H9 (cell line): ENCODE measurements at regions not wholly inside any gene's neighbourhood (a gene's known extent, or its start where the extent isn't known, plus 50 kb on each side); places are given as distances from the start of the nearest gene placed in this dataset.

Source experiments
- DNase-seq: peaks from one replicate; pipeline ENCODE4 v3.0.0-alpha.2; 2017
- H2AFZ ChIP-seq: one replicate; pipeline ENCODE4 v1.6.1; 2013; ENCODE audit warnings: mild to moderate bottlenecking, low read length, control low read depth, moderate library complexity
- H2AK5ac ChIP-seq: 2 replicates; pipeline ENCODE4 v1.6.1; 2013; ENCODE audit warnings: low read length, control low read depth, mixed read lengths; ENCODE audit not compliant: insufficient read length
- H2BK120ac ChIP-seq: one replicate; pipeline ENCODE4 v1.6.1; 2013; ENCODE audit warnings: low read depth, mild to moderate bottlenecking, low read length, control low read depth, inconsistent platforms; ENCODE audit not compliant: poor library complexity, severe bottlenecking
- H2BK12ac ChIP-seq: 2 replicates; pipeline ENCODE4 v1.6.1; 2013; ENCODE audit warnings: low read length, control low read depth, mixed read lengths, low read depth; ENCODE audit not compliant: insufficient read length
- H2BK15ac ChIP-seq: 2 replicates; pipeline ENCODE4 v1.6.1; 2013; ENCODE audit warnings: low read depth, low read length, control low read depth
- H2BK20ac ChIP-seq: one replicate; pipeline ENCODE4 v1.6.1; 2013; ENCODE audit warnings: low read depth, mild to moderate bottlenecking, low read length, control low read depth, inconsistent platforms; ENCODE audit not compliant: poor library complexity, severe bottlenecking
- H2BK5ac ChIP-seq: 2 replicates; pipeline ENCODE4 v1.6.1; 2013; ENCODE audit warnings: low read length, control low read depth, mixed read lengths; ENCODE audit not compliant: insufficient read length
- H3K14ac ChIP-seq: 2 replicates; pipeline ENCODE4 v1.6.1; 2013; ENCODE audit warnings: low read length, control low read depth; ENCODE audit not compliant: insufficient read depth
- H3K18ac ChIP-seq: 2 replicates; pipeline ENCODE4 v1.6.1; 2013; ENCODE audit warnings: low read depth, mild to moderate bottlenecking, mixed read lengths, low read length, control low read depth; ENCODE audit not compliant: insufficient read length
- H3K23ac ChIP-seq: 2 replicates; pipeline ENCODE4 v1.6.1; 2013; ENCODE audit warnings: low read length, control low read depth, mixed read lengths, low read depth; ENCODE audit not compliant: insufficient read length
- H3K23me2 ChIP-seq: 2 replicates; pipeline ENCODE4 v1.6.1; 2013; ENCODE audit warnings: low read depth, mild to moderate bottlenecking, mixed read lengths, low read length, control low read depth; ENCODE audit not compliant: insufficient read length, poor library complexity, severe bottlenecking
- H3K27ac ChIP-seq: 2 replicates; pipeline ENCODE4 v1.5.1; 2013; ENCODE audit warnings: low read length, control low read depth, mixed read lengths, low read depth; ENCODE audit not compliant: insufficient read length
- H3K27me3 ChIP-seq: 2 replicates; pipeline ENCODE4 v1.6.1; 2013; ENCODE audit warnings: low read length, control low read depth, inconsistent platforms; ENCODE audit not compliant: insufficient read depth
- H3K4ac ChIP-seq: 2 replicates; pipeline ENCODE4 v1.6.1; 2013; ENCODE audit warnings: low read depth, mild to moderate bottlenecking, control low read depth, inconsistent platforms, low read length, moderate library complexity
- H3K4me1 ChIP-seq: 2 replicates; pipeline ENCODE4 v1.6.1; 2013; ENCODE audit warnings: low read length, control low read depth, inconsistent platforms; ENCODE audit not compliant: insufficient read depth
- H3K4me2 ChIP-seq: 2 replicates; pipeline ENCODE4 v1.6.1; 2013; ENCODE audit warnings: low read length, control low read depth, mixed read lengths; ENCODE audit not compliant: insufficient read length, insufficient read depth
- H3K56ac ChIP-seq: 2 replicates; pipeline ENCODE4 v1.6.1; 2013; ENCODE audit warnings: low read depth, mild to moderate bottlenecking, mixed read lengths, low read length, control low read depth; ENCODE audit not compliant: insufficient read length
- H3K79me1 ChIP-seq: 2 replicates; pipeline ENCODE4 v1.6.1; 2013; ENCODE audit warnings: low read depth, mild to moderate bottlenecking, moderate library complexity, low read length, control low read depth, inconsistent platforms; ENCODE audit not compliant: insufficient read depth, poor library complexity, severe bottlenecking
- H3K79me2 ChIP-seq: 2 replicates; pipeline ENCODE4 v1.6.1; 2013; ENCODE audit warnings: low read length, control low read depth, inconsistent platforms; ENCODE audit not compliant: insufficient read depth
- H3K9ac ChIP-seq: 2 replicates; pipeline ENCODE4 v1.6.1; 2013; ENCODE audit warnings: low read length, control low read depth, mixed read lengths; ENCODE audit not compliant: insufficient read length; ENCODE audit errors: extremely low read depth
- H3K9me3 ChIP-seq: one replicate; pipeline ENCODE4 v1.6.1; 2013; ENCODE audit warnings: low read depth, low read length, inconsistent platforms; ENCODE audit not compliant: control insufficient read depth
- H3T11ph ChIP-seq: one replicate; pipeline ENCODE4 v1.6.1; 2013; ENCODE audit warnings: mild to moderate bottlenecking, low read length, control low read depth, inconsistent platforms
- H4K20me1 ChIP-seq: one replicate; pipeline ENCODE4 v1.6.1; 2013; ENCODE audit not compliant: control insufficient read depth, insufficient read length, insufficient read depth
- H4K5ac ChIP-seq: 2 replicates; pipeline ENCODE4 v1.6.1; 2013; ENCODE audit warnings: low read depth, mild to moderate bottlenecking, mixed read lengths, low read length, control low read depth; ENCODE audit not compliant: insufficient read length
- H4K8ac ChIP-seq: replicated peaks from 2 replicates; pipeline ENCODE4 v1.6.1; 2013; ENCODE audit warnings: low read length, control low read depth, mixed read lengths, low read depth; ENCODE audit not compliant: insufficient read length
- H4K91ac ChIP-seq: 2 replicates; pipeline ENCODE4 v1.6.1; 2013; ENCODE audit warnings: low read depth, mild to moderate bottlenecking, moderate library complexity, mixed read lengths, low read length, control low read depth; ENCODE audit not compliant: insufficient read length
- H3K27ac Mint-ChIP-seq, 3 experiments: 2 replicates in 2 of 3; 3 replicates in 1 of 3; pipeline ENCODE4 v1.8.0; 2020 to 2021; ENCODE audit warnings: mixed read lengths in 3 of 3, mild to moderate bottlenecking in 1 of 3, moderate library complexity in 1 of 3
- H3K27me3 Mint-ChIP-seq: 2 replicates; pipeline ENCODE4 v1.8.0; 2021; ENCODE audit warnings: low read depth, mild to moderate bottlenecking, moderate library complexity, mixed read lengths
- H3K36me3 Mint-ChIP-seq, 3 experiments: 2 replicates in 2 of 3; 3 replicates in 1 of 3; pipeline ENCODE4 v1.8.0; 2020 to 2021; ENCODE audit warnings: low read depth in 3 of 3, mixed read lengths in 3 of 3; ENCODE audit not compliant: insufficient read depth in 1 of 3
- H3K4me1 Mint-ChIP-seq, 2 experiments: 2 replicates each; pipeline ENCODE4 v1.8.0; 2020; ENCODE audit warnings: mixed read lengths in 2 of 2
- H3K4me3 Mint-ChIP-seq, 2 experiments: 2 replicates in 1 of 2; 3 replicates in 1 of 2; pipeline ENCODE4 v1.8.0; 2020 to 2021; ENCODE audit warnings: mild to moderate bottlenecking in 2 of 2, mixed read lengths in 2 of 2, moderate library complexity in 1 of 2
- H3K9me3 Mint-ChIP-seq, 2 experiments: 2 replicates in 1 of 2; 3 replicates in 1 of 2; pipeline ENCODE4 v1.8.0; 2020; ENCODE audit warnings: mild to moderate bottlenecking in 2 of 2, mixed read lengths in 2 of 2, moderate library complexity in 1 of 2
- CTCF ChIP-seq: fragments of 200-600 bp; sonication (generic); conservative IDR thresholded peaks from 3 replicates; pipeline ENCODE4 v1.8.0; 2021; ENCODE audit warnings: antibody characterized with exemption, mild to moderate bottlenecking

- no peak overlapping the region for H2BK12ac ChIP-seq
- no peak overlapping the region for H3K14ac ChIP-seq
- no peak for TF ChIP-seq CTCF
- H4K20me1 ChIP-seq, result no peaks in the 10 kb centered on the region
- H4K91ac ChIP-seq, result no peak overlapping the region
- DNase-seq, result no peak
- H3K23me2 ChIP-seq, result no peaks in the 10 kb centered on the region
- no peak overlapping the region for H2AFZ ChIP-seq
- no peak overlapping the region for H2BK15ac ChIP-seq
- no peaks in the 10 kb centered on the region for H3K79me2 ChIP-seq
- H3K9me3 ChIP-seq, result no peaks in the 10 kb centered on the region
- H3K4me2 ChIP-seq, result no peak overlapping the region
- Mint-ChIP-seq H3K27me3 (no peaks in the 10 kb centered on the region), H3K36me3 (no peaks in the 10 kb centered on the region), H3K27ac (no peak overlapping the region), H3K4me3 (no peak overlapping the region), H3K9me3 (no peaks in the 10 kb centered on the region; a peak in 1 of 5 replicates), H3K4me1 (peaks cover 35 to 40% of the 10 kb centered on the region in 2 experiments)
- no peak overlapping the region for H2BK20ac ChIP-seq
- H3K27me3 ChIP-seq, result no peaks in the 10 kb centered on the region
- no peak overlapping the region for H3T11ph ChIP-seq
- no peak overlapping the region for H2AK5ac ChIP-seq
- H3K4ac ChIP-seq, result no peak overlapping the region
- no peak overlapping the region for H4K5ac ChIP-seq
- H2BK5ac ChIP-seq, result no peak overlapping the region
- H3K23ac ChIP-seq, result no peak overlapping the region
- H4K8ac ChIP-seq, result no peak overlapping the region
- H2BK120ac ChIP-seq, result no peak overlapping the region
- no peaks in the 10 kb centered on the region for H3K79me1 ChIP-seq
- no peak overlapping the region for H3K27ac ChIP-seq
- H3K18ac ChIP-seq, result no peak overlapping the region
- H3K9ac ChIP-seq, result no peak overlapping the region
- H3K56ac ChIP-seq, result no peak overlapping the region
- peaks cover 6% of the 10 kb centered on the region; the same call in 1 of the 2 replicates for H3K4me1 ChIP-seq
Observed at GRCh38 chr12:75717902-75718301, 206.5 kb upstream of the KRR1 start.
